ENCODE measurements at regions not wholly inside any gene's neighbourhood (a gene's known extent, or its start where the extent isn't known, plus 50 kb on each side); places are given as distances from the start of the nearest gene placed in this dataset.

GRCh38 chr10:30241422-30242110 lies 107.5 kb downstream of the MTPAP start:
- Histone ChIP-seq H3K4me1 (ENCODE audit: control insufficient read depth, extremely low read depth, insufficient read depth, low read length) (peaks cover 2% of the 10 kb centered on the region), H3K9me1 (replicated peaks; ENCODE audit: control insufficient read depth, extremely low read depth, insufficient read depth, low read length) (no peaks in the 10 kb centered on the region), H3K4me3 (replicated peaks in 1 of 3; ENCODE audit: insufficient read depth in 1 of 3, low read depth in 1 of 3, low read length in 3 of 3) (no peak overlapping the region), H3K79me2 (ENCODE audit: control insufficient read depth, insufficient read depth, low read length) (no peaks in the 10 kb centered on the region), H3K4me2 (ENCODE audit: insufficient read depth, low read length) (no peak overlapping the region), H3K27ac (ENCODE audit: insufficient read depth, low read depth, low read length) (no peak overlapping the region), H2AFZ (ENCODE audit: low read depth, low read length) (no peak overlapping the region), H3K36me3 (ENCODE audit: control insufficient read depth in 2 of 2, extremely low read depth in 1 of 2, insufficient read depth in 2 of 2, low read length in 2 of 2) (no peaks in the 10 kb centered on the region), H4K20me1 (replicated peaks; ENCODE audit: control insufficient read depth, extremely low read depth, insufficient read depth, low read length) (no peaks in the 10 kb centered on the region), H3K9ac (replicated peaks; ENCODE audit: extremely low read depth, insufficient read depth, low read length) (no peak overlapping the region), H3K27me3 (ENCODE audit: control insufficient read depth in 2 of 2, insufficient read depth in 2 of 2, low read length in 2 of 2) (no peaks in the 10 kb centered on the region), H3K9me3 (replicated peaks; ENCODE audit: control insufficient read depth, insufficient read depth, low read length) (no peaks in the 10 kb centered on the region)
- no peak for DNase-seq (ENCODE audit: low read depth, low spot score)
- dilution Hi-C loops (cut with MboI; ENCODE audit: extremely low pct_ligation_motif_present, low sequenced_read_pairs) = no loop called here
- no peak for FAIRE-seq
- CTCF ChIA-PET = interaction anchor here (0.7 to 2.8 kb wide), 46 partner anchors 9 to 350 kb away, joined by 3 to 37 read pairs (median 5); partner anchors contain the start of genes JCAD and MTPAP
- intact Hi-C loops (cut with micrococcal nuclease) = loop anchor here (1.0 kb wide), 6 partner anchors 53 to 243 kb away; no protein-coding TSS in a partner anchor
- TF ChIP-seq POLR2A (IDR thresholded peaks at IDR 0.05; ENCODE audit: low read depth, low read length) (no peak), MYC (IDR thresholded peaks at IDR 0.05; ENCODE audit: low read depth, low read length) (no peak), MAX (IDR thresholded peaks at IDR 0.05; ENCODE audit: insufficient read depth, insufficient read length) (no peak), JUN (IDR thresholded peaks at IDR 0.05; ENCODE audit: borderline replicate concordance, insufficient read depth, insufficient read length, low read depth) (no peak), FOS (IDR thresholded peaks at IDR 0.05; ENCODE audit: borderline replicate concordance, insufficient read depth, low read length) (no peak), CTCF (IDR thresholded peaks at IDR 0.05; ENCODE audit: extremely low read depth in 1 of 2, insufficient read depth in 1 of 2, low read depth in 1 of 2, low read length in 2 of 2) (no peak), POLR2AphosphoS5 (IDR thresholded peaks at IDR 0.05; ENCODE audit: insufficient read depth, low read depth, low read length) (no peak), GATA2 (IDR thresholded peaks at IDR 0.05; ENCODE audit: insufficient read depth, insufficient read length, low read depth, low read length) (no peak), EZH2 (IDR thresholded peaks at IDR 0.05; ENCODE audit: borderline replicate concordance, low read depth, low read length, severe bottlenecking) (no peak)
- POLR2A ChIA-PET = interaction anchor here (1.0 kb wide), 1 partner anchor 86 kb away, joined by 3 read pairs; no protein-coding TSS in a partner anchor
- no TSS peak for BruUV-seq (replicated peaks)

Measured in endothelial cell of umbilical vein (primary cell).